ENCODE measurements at regions not wholly inside any gene's neighbourhood (a gene's known extent, or its start where the extent isn't known, plus 50 kb on each side); places are given as distances from the start of the nearest gene placed in this dataset.
"Not testable (repeated sequence)": the region's sequence is repeated elsewhere in the genome, so short reads cannot be mapped to it uniquely, and the experiment has no call there.

- H3K4me3 ChIP-seq: no peak overlapping the region
- intact Hi-C loops (cut with micrococcal nuclease; ENCODE audit: unreplicated experiment): no loop called here
- H3K4me1 ChIP-seq (replicated peaks; ENCODE audit: insufficient read depth): peaks cover 34% of the 10 kb centered on the region
- no peak overlapping the region for H2AFZ ChIP-seq
- no peak for DNase-seq
- H3K27ac ChIP-seq: no peak overlapping the region
- no peaks in the 10 kb centered on the region for H3K9me3 ChIP-seq (ENCODE audit: insufficient read depth, low read depth)
- H4K20me1 ChIP-seq (ENCODE audit: insufficient read depth): no peaks in the 10 kb centered on the region
- TF ChIP-seq EZH2 (IDR thresholded peaks at IDR 0.05; ENCODE audit: low read depth) (no peak), CTCF (conservative IDR thresholded peaks at IDR 0.05) (no peak)
- no TSS peak for BruUV-seq (replicated peaks)
- no peak overlapping the region for H3K4me2 ChIP-seq
- H3K36me3 ChIP-seq (ENCODE audit: low read depth): no peaks in the 10 kb centered on the region
- ChIA-PET POLR2A (ENCODE audit: unreplicated experiment) (no interaction called here), CTCF (no interaction called here)
- H3K79me2 ChIP-seq (ENCODE audit: low read depth): no peaks in the 10 kb centered on the region
- no peaks in the 10 kb centered on the region for H3K9me2 ChIP-seq (ENCODE audit: insufficient read depth)
- H3F3A ChIP-seq (ENCODE audit: insufficient read depth, low read depth): peaks cover 28% of the 10 kb centered on the region
- H3K27me3 ChIP-seq (ENCODE audit: insufficient read depth, low read depth): no peaks in the 10 kb centered on the region
Measured at GRCh38 chr20:53809217-53809616, 215.6 kb upstream of the ZNF217 start.

GRCh38 chr20:53808733-53809132 is 215.1 kb upstream of the ZNF217 start:
- H3K27me3 ChIP-seq (ENCODE audit: insufficient read depth, low read depth): no peaks in the 10 kb centered on the region
- no peaks in the 10 kb centered on the region for H3K9me2 ChIP-seq (ENCODE audit: insufficient read depth)
- no peak overlapping the region for H3K4me2 ChIP-seq
- H3K4me3 ChIP-seq: no peak overlapping the region
- no peaks in the 10 kb centered on the region for H3K79me2 ChIP-seq (ENCODE audit: low read depth)
- ChIA-PET CTCF (no interaction called here), POLR2A (ENCODE audit: unreplicated experiment) (no interaction called here)
- TF ChIP-seq EZH2 (IDR thresholded peaks at IDR 0.05; ENCODE audit: low read depth): no peak
- H3K36me3 ChIP-seq (ENCODE audit: low read depth): no peaks in the 10 kb centered on the region
- H3K9me3 ChIP-seq (ENCODE audit: insufficient read depth, low read depth): no peaks in the 10 kb centered on the region
- H4K20me1 ChIP-seq (ENCODE audit: insufficient read depth): no peaks in the 10 kb centered on the region
- intact Hi-C loops (cut with micrococcal nuclease; ENCODE audit: unreplicated experiment): no loop called here
- no peak overlapping the region for H3K27ac ChIP-seq
- DNase-seq: no peak
- no TSS peak for BruUV-seq (replicated peaks)
- H3F3A ChIP-seq (ENCODE audit: insufficient read depth, low read depth): peaks cover 31% of the 10 kb centered on the region
- H3K4me1 ChIP-seq (replicated peaks; ENCODE audit: insufficient read depth): peaks cover 35% of the 10 kb centered on the region
- H2AFZ ChIP-seq: no peak overlapping the region

DNA sequence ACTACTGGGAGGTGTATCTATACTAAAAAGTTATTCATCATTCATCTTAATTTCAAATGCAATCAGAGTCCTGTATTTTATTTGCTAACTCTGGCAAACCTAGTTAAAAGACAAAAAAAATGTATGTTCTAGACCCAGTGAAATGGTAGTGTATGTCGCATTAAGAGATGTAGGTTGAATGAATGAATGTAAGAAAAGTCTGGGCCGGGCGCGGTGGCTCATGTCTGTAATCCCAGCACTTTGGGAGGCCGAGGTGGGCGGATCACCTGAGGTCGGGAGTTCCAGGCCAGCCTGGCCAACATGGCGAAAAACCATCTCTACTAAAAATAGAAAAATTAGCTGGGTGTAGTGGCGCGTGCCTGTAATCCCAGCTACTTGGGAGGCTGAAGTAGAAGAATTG is 214.7 kb upstream of the ZNF217 start:
- H3K9me3 ChIP-seq (ENCODE audit: insufficient read depth, low read depth); H2AFZ ChIP-seq; H3K4me2 ChIP-seq; intact Hi-C loops (cut with micrococcal nuclease; ENCODE audit: unreplicated experiment); H3K27ac ChIP-seq; BruUV-seq (replicated peaks); POLR2A ChIA-PET (ENCODE audit: unreplicated experiment); H3K4me3 ChIP-seq; H3K27me3 ChIP-seq (ENCODE audit: insufficient read depth, low read depth); DNase-seq; H3K79me2 ChIP-seq (ENCODE audit: low read depth); H4K20me1 ChIP-seq (ENCODE audit: insufficient read depth); CTCF ChIA-PET; H3K36me3 ChIP-seq (ENCODE audit: low read depth); H3K9me2 ChIP-seq (ENCODE audit: insufficient read depth): not testable (repeated sequence)
- peaks cover 31% of the 10 kb centered on the region for H3F3A ChIP-seq (ENCODE audit: insufficient read depth, low read depth)
- H3K4me1 ChIP-seq (replicated peaks; ENCODE audit: insufficient read depth): peaks cover 35% of the 10 kb centered on the region

- peak overlapping the region; percentile 92 for H3K27ac ChIP-seq
- TF ChIP-seq CTCF (conservative IDR thresholded peaks at IDR 0.05): no peak
- no peak for TF ChIP-seq EZH2 (IDR thresholded peaks at IDR 0.05; ENCODE audit: low read depth)
- no peaks in the 10 kb centered on the region for H4K20me1 ChIP-seq (ENCODE audit: insufficient read depth)
- no peak for DNase-seq
- no peaks in the 10 kb centered on the region for H3K9me3 ChIP-seq (ENCODE audit: insufficient read depth, low read depth)
- no TSS peak for BruUV-seq (replicated peaks)
- H3K4me1 ChIP-seq (replicated peaks; ENCODE audit: insufficient read depth): peaks cover 35% of the 10 kb centered on the region
- CTCF ChIA-PET: no interaction called here
- no peak overlapping the region for H3K4me2 ChIP-seq
- no peaks in the 10 kb centered on the region for H3K36me3 ChIP-seq (ENCODE audit: low read depth)
- POLR2A ChIA-PET (ENCODE audit: unreplicated experiment): no interaction called here
- intact Hi-C loops (cut with micrococcal nuclease; ENCODE audit: unreplicated experiment): no loop called here
- no peaks in the 10 kb centered on the region for H3K27me3 ChIP-seq (ENCODE audit: insufficient read depth, low read depth)
- no peaks in the 10 kb centered on the region for H3K79me2 ChIP-seq (ENCODE audit: low read depth)
- H2AFZ ChIP-seq: no peak overlapping the region
- no peaks in the 10 kb centered on the region for H3K9me2 ChIP-seq (ENCODE audit: insufficient read depth)
- H3F3A ChIP-seq (ENCODE audit: insufficient read depth, low read depth): peaks cover 31% of the 10 kb centered on the region
- no peak overlapping the region for H3K4me3 ChIP-seq
Measured at GRCh38 chr20:53806683-53807401, 213.2 kb upstream of the ZNF217 start.
